ENCODE measurements at regions not wholly inside any gene's neighbourhood (a gene's known extent, or its start where the extent isn't known, plus 50 kb on each side); places are given as distances from the start of the nearest gene placed in this dataset.

- TF ChIP-seq TCF7L2 (IDR thresholded peaks at IDR 0.05; ENCODE audit: low read depth, low read length) (no peak), CTCF (IDR thresholded peaks at IDR 0.05 in 2 of 3, conservative IDR thresholded peaks at IDR 0.05 in 1 of 3; ENCODE audit: insufficient read depth in 2 of 3, low read depth in 1 of 3, low read length in 3 of 3) (peak in 1 of 3 experiments; percentile 40; a peak in 2 of 6 replicates), ELK1 (CRISPR knock-in tag; IDR thresholded peaks at IDR 0.05) (no peak)
Measured at GRCh38 chr6:95364016-95364604, 213.2 kb upstream of the MANEA start.
